Cardiac muscle cell (in vitro differentiated cells and primary cell): ENCODE measurements at regions not wholly inside any gene's neighbourhood (a gene's known extent, or its start where the extent isn't known, plus 50 kb on each side); places are given as distances from the start of the nearest gene placed in this dataset.

ENCODE experiments used
- DNase-seq, 2 donors: peaks; one replicate each; pipeline versions ENCODE4 v3.0.0 to v3.0.0-alpha.2; 2010 to 2017; ENCODE audit warnings: low read depth in 1 of 2, low spot score in 1 of 2
- H3K27ac ChIP-seq: fragments of 200-600 bp; sonication (generic); 2 replicates; pipeline ENCODE4 v1.5.1; 2016
- H3K27me3 ChIP-seq: fragments of 200-600 bp; sonication (generic); 2 replicates; pipeline ENCODE4 v1.6.0; 2016; ENCODE audit warnings: control low read depth
- H3K36me3 ChIP-seq: fragments of 200-600 bp; sonication (generic); 2 replicates; pipeline ENCODE4 v1.5.1; 2016; ENCODE audit warnings: control low read depth
- H3K4me1 ChIP-seq: fragments of 200-600 bp; sonication (generic); 2 replicates; pipeline ENCODE4 v1.8.1; 2017; ENCODE audit warnings: low read depth, mild to moderate bottlenecking, mixed run types
- H3K4me3 ChIP-seq: fragments of 200-600 bp; sonication (generic); 2 replicates; pipeline ENCODE4 v1.5.1; 2016; ENCODE audit warnings: mild to moderate bottlenecking
- H3K9me3 ChIP-seq: fragments of 200-600 bp; sonication (generic); 2 replicates; pipeline ENCODE4 v1.5.1; 2017; ENCODE audit warnings: low read depth, mild to moderate bottlenecking, control low read depth
- CTCF ChIP-seq: IDR thresholded peaks from 2 replicates; pipeline ENCODE4 v1.5.1; 2012; ENCODE audit warnings: low read depth, mild to moderate bottlenecking, low read length

GRCh38 chr13:89497658-89498057, 1826.5 kb downstream of the SLITRK5 start:
- H3K36me3 ChIP-seq, result no peaks in the 10 kb centered on the region
- H3K4me3 ChIP-seq, result no peak overlapping the region
- TF ChIP-seq CTCF, result no peak
- no peak for DNase-seq
- no peaks in the 10 kb centered on the region for H3K9me3 ChIP-seq
- no peaks in the 10 kb centered on the region for H3K27me3 ChIP-seq
- H3K27ac ChIP-seq, result no peak overlapping the region
- H3K4me1 ChIP-seq, result peaks cover 11% of the 10 kb centered on the region

GRCh38 chr13:89502286-89502685, 1831.1 kb downstream of the SLITRK5 start:
- Histone ChIP-seq H3K27me3 (no peaks in the 10 kb centered on the region), H3K4me3 (no peak overlapping the region), H3K9me3 (no peaks in the 10 kb centered on the region), H3K36me3 (no peaks in the 10 kb centered on the region), H3K4me1 (no peaks in the 10 kb centered on the region), H3K27ac (no peak overlapping the region)
- DNase-seq, result no peak
- TF ChIP-seq CTCF, result no peak

GRCh38 chr13:89514534-89515312, 1832.8 kb upstream of the MIR17HG start:
- no peak for TF ChIP-seq CTCF

DNA sequence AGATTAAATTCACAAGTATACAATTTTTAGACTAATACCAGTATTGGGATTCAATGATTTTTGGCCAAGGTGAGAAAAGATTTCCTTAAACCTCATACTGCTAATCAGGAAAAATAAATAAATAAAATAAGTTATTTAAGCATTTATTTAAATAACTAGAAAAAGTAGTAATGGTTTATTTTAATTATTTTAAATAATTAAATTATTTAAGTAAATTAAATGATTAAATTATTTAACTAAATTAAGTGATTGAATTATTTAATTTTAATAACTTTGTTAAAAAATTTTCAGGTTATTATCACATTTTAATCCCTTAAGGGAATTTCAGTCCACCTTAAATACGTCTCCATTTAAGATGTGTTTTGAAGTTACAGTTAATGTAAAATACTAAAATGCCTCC, 1831.5 kb upstream of the MIR17HG start:
- no peak for DNase-seq
- H3K4me3 ChIP-seq, result no peak overlapping the region
- peaks cover 3% of the 10 kb centered on the region for H3K9me3 ChIP-seq
- no peaks in the 10 kb centered on the region for H3K36me3 ChIP-seq
- no peak overlapping the region for H3K27ac ChIP-seq
- peaks cover 11% of the 10 kb centered on the region for H3K4me1 ChIP-seq
- TF ChIP-seq CTCF, result no peak
- no peaks in the 10 kb centered on the region for H3K27me3 ChIP-seq

More at GRCh38 chr13:89514534-89515312, 1832.8 kb upstream of the MIR17HG start:
- Histone ChIP-seq H3K27ac (no peak overlapping the region), H3K4me1 (peaks cover 11% of the 10 kb centered on the region), H3K36me3 (no peaks in the 10 kb centered on the region), H3K4me3 (no peak overlapping the region), H3K27me3 (no peaks in the 10 kb centered on the region), H3K9me3 (peaks cover 3% of the 10 kb centered on the region)
- DNase-seq, result peak in 1 of 2 donors; percentile 33

- Histone ChIP-seq H3K9me3 (peaks cover 3% of the 10 kb centered on the region), H3K36me3 (no peaks in the 10 kb centered on the region), H3K27ac (no peak overlapping the region), H3K4me1 (peaks cover 11% of the 10 kb centered on the region), H3K4me3 (no peak overlapping the region), H3K27me3 (no peaks in the 10 kb centered on the region)
- DNase-seq, result no peak
- no peak for TF ChIP-seq CTCF
Observed at GRCh38 chr13:89518289-89519077, 1829.0 kb upstream of the MIR17HG start.
